Left lung (tissue), 4 donors: ENCODE measurements at regions not wholly inside any gene's neighbourhood (a gene's known extent, or its start where the extent isn't known, plus 50 kb on each side); places are given as distances from the start of the nearest gene placed in this dataset.

Experiments used
- ATAC-seq: fragments of 200-7000 bp; cut with Tn5 transposase; one replicate; pipeline ENCODE4 v1.9.1; 2020; ENCODE audit warnings: moderate library complexity
- DNase-seq, 4 donors: peaks; one replicate each; pipeline ENCODE4 v3.0.0-alpha.2; 2013 to 2020
- H3K27ac ChIP-seq, 2 donors: fragments of 200-600 bp; sonication (generic) in 1 of 2; one replicate each; pipeline versions ENCODE4 v1.5.0 to v1.8.0; 2020 to 2021
- H3K27me3 ChIP-seq, 2 donors: fragments of 200-600 bp; sonication (generic) in 1 of 2; one replicate each; pipeline versions ENCODE4 v1.5.0 to v1.8.0; 2020 to 2021
- H3K36me3 ChIP-seq, 2 donors: fragments of 200-600 bp; sonication (generic) in 1 of 2; one replicate each; pipeline versions ENCODE4 v1.5.0 to v1.8.0; 2020 to 2021
- H3K4me1 ChIP-seq, 2 donors: fragments of 200-600 bp; one replicate each; pipeline ENCODE4 v1.8.0; 2021
- H3K4me3 ChIP-seq, 2 donors: fragments of 200-600 bp; sonication (generic) in 1 of 2; one replicate each; pipeline versions ENCODE4 v1.5.0 to v1.8.0; 2020 to 2021; ENCODE audit warnings: mild to moderate bottlenecking in 1 of 2
- H3K9me3 ChIP-seq, 2 donors: fragments of 200-600 bp; sonication (generic) in 1 of 2; one replicate each; pipeline versions ENCODE4 v1.5.0 to v1.8.0; 2020 to 2021
- CTCF ChIP-seq, 2 donors: fragments of 200-600 bp; sonication (generic) in 1 of 2; IDR thresholded peaks; one replicate each; pipeline versions ENCODE4 v1.5.0 to v1.8.0; 2021; ENCODE audit warnings: antibody characterized with exemption in 2 of 2
- intact Hi-C, 2 donors: fragments of 100-400 bp; cut with DNase I; formaldehyde crosslinking; loops; one replicate each; pipeline versions ENCODE4 v1.11.2 to v1.14.2; 2022
- donor health status: DM: no; HTN: yes; CAD: no.
- donor health status: DM: no; HTN: no; CAD: no.

GRCh38 chr14:40463886-40464285 lies 1031.7 kb upstream of the FBXO33 start:
- no peaks in the 10 kb centered on the region for H3K27me3 ChIP-seq
- no peak for DNase-seq
- no peak for TF ChIP-seq CTCF (IDR thresholded peaks at IDR 0.05)
- H3K36me3 ChIP-seq = no peaks in the 10 kb centered on the region
- H3K27ac ChIP-seq = no peak overlapping the region
- H3K9me3 ChIP-seq = peaks cover 0 to 27% of the 10 kb centered on the region in 2 donors
- H3K4me3 ChIP-seq = no peak overlapping the region
- no peak for ATAC-seq
- intact Hi-C loops = no loop called here
- H3K4me1 ChIP-seq = no peaks in the 10 kb centered on the region

- DNase-seq = no peak
- intact Hi-C loops = no loop called here
- TF ChIP-seq CTCF (IDR thresholded peaks at IDR 0.05) = no peak
- peaks cover 0 to 3% of the 10 kb centered on the region in 2 donors for H3K9me3 ChIP-seq
- ATAC-seq = no peak
- H3K36me3 ChIP-seq = no peaks in the 10 kb centered on the region
- H3K4me3 ChIP-seq = no peak overlapping the region
- no peaks in the 10 kb centered on the region for H3K27me3 ChIP-seq
- no peak overlapping the region for H3K27ac ChIP-seq
- no peaks in the 10 kb centered on the region for H3K4me1 ChIP-seq
Measured at GRCh38 chr14:40452674-40453073, 1020.4 kb upstream of the FBXO33 start.

GRCh38 chr14:40447017-40447416 lies 1014.8 kb upstream of the FBXO33 start:
- no peak for DNase-seq
- intact Hi-C loops = no loop called here
- H3K9me3 ChIP-seq = peaks cover 0 to 5% of the 10 kb centered on the region in 2 donors
- H3K27me3 ChIP-seq = no peaks in the 10 kb centered on the region
- H3K4me3 ChIP-seq = no peak overlapping the region
- no peaks in the 10 kb centered on the region for H3K36me3 ChIP-seq
- ATAC-seq = no peak
- H3K27ac ChIP-seq = no peak overlapping the region
- H3K4me1 ChIP-seq = no peaks in the 10 kb centered on the region
- TF ChIP-seq CTCF (IDR thresholded peaks at IDR 0.05) = no peak

- ATAC-seq (no peak), DNase-seq (no peak)
- no peaks in the 10 kb centered on the region for H3K27me3 ChIP-seq
- intact Hi-C loops = no loop called here
- no peaks in the 10 kb centered on the region for H3K4me1 ChIP-seq
- H3K36me3 ChIP-seq = no peaks in the 10 kb centered on the region
- H3K4me3 ChIP-seq = no peak overlapping the region
- TF ChIP-seq CTCF (IDR thresholded peaks at IDR 0.05) = no peak
- no peak overlapping the region for H3K27ac ChIP-seq
- peaks cover 0 to 5% of the 10 kb centered on the region in 2 donors for H3K9me3 ChIP-seq
Measured at GRCh38 chr14:40445020-40445419, 1012.8 kb upstream of the FBXO33 start.

GRCh38 chr14:40436551-40436950 lies 1004.3 kb upstream of the FBXO33 start:
- Histone ChIP-seq H3K36me3 (no peaks in the 10 kb centered on the region), H3K27me3 (no peaks in the 10 kb centered on the region), H3K27ac (no peak overlapping the region), H3K9me3 (no peaks in the 10 kb centered on the region), H3K4me1 (no peaks in the 10 kb centered on the region), H3K4me3 (no peak overlapping the region)
- ATAC-seq (no peak), DNase-seq (no peak)
- TF ChIP-seq CTCF (IDR thresholded peaks at IDR 0.05) = no peak
- intact Hi-C loops = no loop called here
